Choroid plexus epithelial cell (primary cell): ENCODE measurements at regions not wholly inside any gene's neighbourhood (a gene's known extent, or its start where the extent isn't known, plus 50 kb on each side); places are given as distances from the start of the nearest gene placed in this dataset.
"Not testable (repeated sequence)": the region's sequence is repeated elsewhere in the genome, so short reads cannot be mapped to it uniquely, and the experiment has no call there.

ENCODE experiments used
- DNase-seq: peaks from one replicate; pipeline ENCODE4 v3.0.0-alpha.2; 2010; ENCODE audit warnings: low read depth
- H3K4me3 ChIP-seq: 2 replicates; pipeline ENCODE4 v1.5.1; 2011; ENCODE audit warnings: low read depth, mild to moderate bottlenecking, control low read depth, low read length, moderate library complexity
- CTCF ChIP-seq: conservative IDR thresholded peaks from 2 replicates; pipeline ENCODE4 v1.5.1; 2011; ENCODE audit warnings: low read depth, mild to moderate bottlenecking, control low read depth, inconsistent platforms, low read length, moderate library complexity

DNA sequence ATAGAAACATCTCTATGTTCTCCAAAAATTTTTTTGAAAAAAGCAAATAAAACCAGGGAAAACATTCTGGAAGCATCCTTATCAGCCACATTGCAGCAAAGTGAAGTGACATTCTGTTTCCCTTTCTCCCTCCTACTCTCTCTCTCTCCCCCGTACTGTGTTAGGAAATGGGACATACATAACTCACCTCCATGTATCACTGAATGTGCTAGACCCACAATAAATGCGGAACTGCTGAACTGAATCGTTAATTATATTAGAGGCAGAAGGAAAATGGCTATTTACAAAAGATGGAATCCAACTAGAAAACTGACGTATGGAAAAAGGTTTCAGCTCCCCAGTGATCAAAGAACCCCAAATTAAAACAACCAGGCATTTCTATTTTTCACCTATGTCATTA, 129.8 kb downstream of the MINAR1 start:
- H3K4me3 ChIP-seq: no peak overlapping the region
- TF ChIP-seq CTCF: no peak
- no peak for DNase-seq

DNA sequence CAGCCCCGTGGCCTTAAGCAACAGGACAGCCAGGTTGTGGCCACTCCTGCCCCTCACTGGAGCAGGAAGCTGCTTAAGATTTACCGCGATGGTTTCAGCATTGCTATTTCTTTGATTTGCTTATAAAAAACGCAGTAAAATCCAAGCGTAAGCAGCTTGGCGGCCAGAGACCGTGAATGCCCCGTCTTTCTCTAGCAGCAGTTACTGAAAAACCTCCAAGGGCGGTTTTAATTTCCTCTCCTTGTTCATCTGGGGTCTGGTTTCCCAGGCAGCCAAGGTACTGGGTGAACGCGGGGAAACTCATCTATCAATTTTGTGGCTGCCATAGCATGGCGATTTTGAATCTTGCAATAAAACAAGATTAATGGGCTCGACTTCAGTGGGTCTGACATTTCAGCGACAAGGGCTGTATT, 130.3 kb downstream of the MINAR1 start:
- no peak for DNase-seq
- no peak overlapping the region for H3K4me3 ChIP-seq
- no peak for TF ChIP-seq CTCF

DNA sequence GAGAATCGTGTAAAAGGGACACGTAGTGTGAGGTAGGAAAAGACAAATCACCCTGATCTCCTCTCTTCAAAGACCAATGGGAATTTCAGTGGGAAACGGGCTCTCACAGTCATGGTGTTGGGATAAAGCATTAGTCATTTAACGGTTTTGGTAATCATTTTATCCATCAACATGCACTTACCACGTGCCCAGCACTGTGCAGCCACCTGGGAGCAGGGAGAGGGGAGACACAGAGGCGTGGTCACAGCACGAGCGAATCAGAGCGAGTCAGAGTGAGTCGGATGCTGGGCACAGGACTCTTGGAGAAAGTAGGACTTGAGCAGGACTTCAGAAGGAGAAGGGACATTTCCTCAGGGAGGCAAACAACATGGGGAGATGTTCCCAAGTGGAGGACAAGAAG, 130.8 kb downstream of the MINAR1 start:
- no peak overlapping the region for H3K4me3 ChIP-seq
- no peak for TF ChIP-seq CTCF
- no peak for DNase-seq

DNA sequence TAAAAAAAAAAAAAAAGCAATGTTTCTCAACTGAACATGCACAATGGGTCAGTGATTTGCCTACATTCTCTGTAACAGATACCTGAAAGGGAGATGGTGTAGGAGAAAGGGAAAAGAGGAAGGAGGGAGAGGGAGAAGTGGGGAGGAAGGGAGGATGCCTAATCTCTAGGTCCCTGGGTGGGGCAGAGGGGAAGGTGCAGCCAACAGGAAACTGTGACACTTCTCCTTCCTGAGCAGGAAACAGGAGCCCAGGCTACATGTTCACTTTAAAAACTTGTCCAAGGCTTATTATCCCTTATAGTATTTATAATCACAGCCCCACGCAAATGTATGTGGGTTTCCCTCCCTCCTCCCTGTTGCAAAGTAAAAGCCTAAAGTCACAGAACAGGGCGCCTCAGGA, 137.9 kb downstream of the MINAR1 start:
- no peak for DNase-seq
- no peak overlapping the region for H3K4me3 ChIP-seq
- TF ChIP-seq CTCF: no peak

- no peak for DNase-seq
- H3K4me3 ChIP-seq: no peak overlapping the region
- no peak for TF ChIP-seq CTCF
These were observed 140.7 kb downstream of the MINAR1 start for GRCh38 chr15:79572691-79573404.

DNA sequence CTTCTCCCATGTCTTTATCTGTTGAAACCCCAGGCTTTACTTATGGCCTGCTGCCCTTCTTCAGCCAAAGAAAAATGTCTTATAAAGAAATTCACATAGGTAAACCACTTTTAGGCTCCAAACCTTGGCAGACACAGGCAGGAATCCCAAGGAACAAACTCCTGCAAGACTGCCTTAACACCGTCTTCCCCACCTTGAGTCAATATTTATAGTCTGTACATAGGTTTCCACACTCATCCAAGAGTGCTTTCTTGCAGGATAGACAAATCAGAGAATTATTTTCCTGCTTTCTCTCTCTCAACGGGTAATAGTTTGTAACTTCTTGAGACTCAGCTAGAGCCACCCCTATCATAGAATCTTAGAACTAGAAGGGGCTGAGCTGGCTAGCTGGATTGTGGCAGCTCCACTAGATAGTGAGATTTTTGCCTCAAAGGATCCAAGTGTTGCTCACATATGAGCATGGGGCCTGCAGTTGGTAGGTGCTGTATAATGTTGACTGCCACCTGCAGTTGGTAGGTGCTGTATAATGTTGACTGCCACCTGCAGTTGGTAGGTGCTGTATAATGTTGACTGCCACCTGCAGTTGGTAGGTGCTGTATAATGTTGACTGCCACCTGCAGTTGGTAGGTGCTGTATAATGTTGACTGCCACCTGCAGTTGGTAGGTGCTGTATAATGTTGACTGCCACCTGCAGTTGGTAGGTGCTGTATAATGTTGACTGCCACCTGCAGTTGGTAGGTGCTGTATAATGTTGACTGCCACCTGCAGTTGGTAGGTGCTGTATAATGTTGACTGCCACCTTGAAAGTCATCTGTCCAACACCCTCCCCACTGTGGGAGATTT, 142.5 kb downstream of the MINAR1 start:
- DNase-seq, H3K4me3 ChIP-seq: not testable (repeated sequence)

DNA sequence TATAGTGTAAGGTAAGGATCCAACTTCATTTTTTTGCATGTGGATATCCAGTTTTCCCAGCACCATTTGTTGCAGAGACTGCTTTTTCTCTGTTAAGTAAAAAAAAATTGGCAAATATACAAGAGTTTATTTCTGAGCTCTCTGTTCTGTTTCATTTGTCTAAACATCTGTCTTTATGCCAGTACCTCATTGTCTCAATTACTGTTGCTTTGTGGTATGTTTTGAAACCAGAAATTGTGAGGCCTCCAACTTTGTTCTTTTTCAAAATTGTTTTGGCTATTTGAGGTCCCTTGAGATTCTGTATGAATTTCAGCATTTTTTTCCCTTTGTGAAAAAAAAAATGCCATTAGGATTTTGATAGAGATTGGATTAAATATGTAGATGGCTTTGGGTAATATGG, 150.5 kb downstream of the MINAR1 start:
- no peak for DNase-seq
- no peak overlapping the region for H3K4me3 ChIP-seq
- no peak for TF ChIP-seq CTCF
